Naive B cell (primary cell): ENCODE measurements at regions not wholly inside any gene's neighbourhood (a gene's known extent, or its start where the extent isn't known, plus 50 kb on each side); places are given as distances from the start of the nearest gene placed in this dataset.
A peak's percentile ranks its signal among the peaks of the same experiment; 100 is the strongest.

Experiments
- ATAC-seq, 2 donors: fragments of 150-1000 bp; cut with Tn5 transposase; 2 replicates each; pipeline ENCODE4 v1.10.0; 2021; ENCODE audit warnings: low read depth in 2 of 2, mild to moderate bottlenecking in 2 of 2, moderate library complexity in 2 of 2
- DNase-seq: peaks from one replicate; pipeline ENCODE4 v3.0.0; 2022
- H3K27ac Mint-ChIP-seq, 6 donors: one replicate each; pipeline ENCODE4 v1.8.0; 2020 to 2022; ENCODE audit warnings: mild to moderate bottlenecking in 6 of 6, mixed read lengths in 6 of 6, moderate library complexity in 5 of 6, inconsistent platforms in 2 of 6
- H3K27me3 Mint-ChIP-seq, 3 donors: one replicate each; pipeline ENCODE4 v1.8.0; 2021 to 2022; ENCODE audit warnings: mixed read lengths in 3 of 3, mild to moderate bottlenecking in 1 of 3
- H3K36me3 Mint-ChIP-seq, 2 donors: one replicate each; pipeline ENCODE4 v1.8.0; 2020 to 2022; ENCODE audit warnings: mixed read lengths in 2 of 2, inconsistent platforms in 1 of 2, mild to moderate bottlenecking in 1 of 2
- H3K4me1 Mint-ChIP-seq, 3 donors: one replicate each; pipeline ENCODE4 v1.8.0; 2020 to 2022; ENCODE audit warnings: mixed read lengths in 3 of 3, inconsistent platforms in 1 of 3, mild to moderate bottlenecking in 1 of 3, moderate library complexity in 1 of 3
- H3K4me3 Mint-ChIP-seq, 8 donors: one replicate each; pipeline ENCODE4 v1.8.0; 2020 to 2022; ENCODE audit warnings: mild to moderate bottlenecking in 8 of 8, mixed read lengths in 8 of 8, moderate library complexity in 8 of 8, inconsistent platforms in 2 of 8
- H3K9me3 Mint-ChIP-seq, 7 donors: one replicate each; pipeline ENCODE4 v1.8.0; 2020 to 2022; ENCODE audit warnings: mixed read lengths in 7 of 7, mild to moderate bottlenecking in 5 of 7, inconsistent platforms in 2 of 7, moderate library complexity in 1 of 7

GRCh38 chr1:201659572-201659971, 120.6 kb downstream of the NAV1 start:
- Mint-ChIP-seq H3K27ac (no peak overlapping the region), H3K9me3 (no peaks in the 10 kb centered on the region), H3K27me3 (peaks cover 0 to 5% (median 4%) of the 10 kb centered on the region in 3 donors), H3K4me3 (no peak overlapping the region), H3K36me3 (no peaks in the 10 kb centered on the region), H3K4me1 (peaks cover 0 to 3% (median 0%) of the 10 kb centered on the region in 3 donors)
- DNase-seq = no peak
- no peak for ATAC-seq

GRCh38 chr1:201660931-201661822, 122.2 kb downstream of the NAV1 start:
- Mint-ChIP-seq H3K27ac (no peak overlapping the region), H3K36me3 (no peaks in the 10 kb centered on the region), H3K27me3 (peaks cover 0 to 20% (median 4%) of the 10 kb centered on the region in 3 donors), H3K9me3 (no peaks in the 10 kb centered on the region), H3K4me1 (no peaks in the 10 kb centered on the region), H3K4me3 (no peak overlapping the region)
- no peak for ATAC-seq
- no peak for DNase-seq

- Mint-ChIP-seq H3K27me3 (peaks cover 0 to 20% (median 4%) of the 10 kb centered on the region in 3 donors), H3K4me1 (no peaks in the 10 kb centered on the region), H3K4me3 (no peak overlapping the region), H3K9me3 (no peaks in the 10 kb centered on the region), H3K27ac (no peak overlapping the region), H3K36me3 (no peaks in the 10 kb centered on the region)
- DNase-seq (no peak), ATAC-seq (no peak)
Observed at GRCh38 chr1:201661823-201662359, 123.0 kb downstream of the NAV1 start.

- H3K27ac Mint-ChIP-seq = no peak overlapping the region
Observed at GRCh38 chr1:201662646-201663045, 123.7 kb downstream of the NAV1 start.

GRCh38 chr1:201663491-201664113, 124.7 kb downstream of the NAV1 start:
- H3K4me3 Mint-ChIP-seq = no peak overlapping the region
- peaks cover 0 to 14% (median 4%) of the 10 kb centered on the region in 3 donors for H3K27me3 Mint-ChIP-seq
- ATAC-seq = no peak

More at GRCh38 chr1:201662646-201663045, 123.7 kb downstream of the NAV1 start:
- no peaks in the 10 kb centered on the region for H3K9me3 Mint-ChIP-seq
- ATAC-seq (no peak), DNase-seq (no peak)
- H3K4me3 Mint-ChIP-seq = no peak overlapping the region
- H3K36me3 Mint-ChIP-seq = no peaks in the 10 kb centered on the region
- H3K27me3 Mint-ChIP-seq = peaks cover 0 to 14% (median 4%) of the 10 kb centered on the region in 3 donors
- H3K4me1 Mint-ChIP-seq = no peaks in the 10 kb centered on the region

GRCh38 chr1:201665036-201665435, 126.1 kb downstream of the NAV1 start:
- DNase-seq = no peak
- Mint-ChIP-seq H3K9me3 (no peaks in the 10 kb centered on the region), H3K4me1 (no peaks in the 10 kb centered on the region), H3K27ac (no peak overlapping the region), H3K27me3 (peaks cover 4 to 23% (median 8%) of the 10 kb centered on the region in 3 donors), H3K36me3 (no peaks in the 10 kb centered on the region), H3K4me3 (no peak overlapping the region)
- ATAC-seq = no peak

More at GRCh38 chr1:201663491-201664113, 124.7 kb downstream of the NAV1 start:
- no peaks in the 10 kb centered on the region for H3K4me1 Mint-ChIP-seq
- no peak overlapping the region for H3K27ac Mint-ChIP-seq
- H3K36me3 Mint-ChIP-seq = no peaks in the 10 kb centered on the region
- H3K9me3 Mint-ChIP-seq = no peaks in the 10 kb centered on the region
- DNase-seq = no peak

GRCh38 chr1:201666102-201666501, 127.2 kb downstream of the NAV1 start:
- Mint-ChIP-seq H3K27me3 (peaks cover 4 to 23% (median 7%) of the 10 kb centered on the region in 3 donors), H3K36me3 (no peaks in the 10 kb centered on the region), H3K4me3 (no peak overlapping the region), H3K9me3 (no peaks in the 10 kb centered on the region), H3K4me1 (no peaks in the 10 kb centered on the region), H3K27ac (peak overlapping the region in 1 of 6 donors; percentile 0)
- DNase-seq (no peak), ATAC-seq (no peak)

GRCh38 chr1:201666645-201667044, 127.7 kb downstream of the NAV1 start:
- no peak overlapping the region for H3K27ac Mint-ChIP-seq
- no peaks in the 10 kb centered on the region for H3K4me1 Mint-ChIP-seq
- H3K27me3 Mint-ChIP-seq = peaks cover 4 to 23% (median 7%) of the 10 kb centered on the region in 3 donors
- ATAC-seq = no peak
- no peak overlapping the region for H3K4me3 Mint-ChIP-seq
- H3K36me3 Mint-ChIP-seq = no peaks in the 10 kb centered on the region
- DNase-seq = no peak
- H3K9me3 Mint-ChIP-seq = no peaks in the 10 kb centered on the region

- H3K27me3 Mint-ChIP-seq = peaks cover 4 to 23% (median 7%) of the 10 kb centered on the region in 3 donors
- no peaks in the 10 kb centered on the region for H3K36me3 Mint-ChIP-seq
- H3K4me1 Mint-ChIP-seq = no peaks in the 10 kb centered on the region
- H3K9me3 Mint-ChIP-seq = no peaks in the 10 kb centered on the region
- DNase-seq (no peak), ATAC-seq (no peak)
- no peak overlapping the region for H3K4me3 Mint-ChIP-seq
- H3K27ac Mint-ChIP-seq = no peak overlapping the region
Observed at GRCh38 chr1:201667479-201667878, 128.6 kb downstream of the NAV1 start.

- ATAC-seq (no peak), DNase-seq (no peak)
- Mint-ChIP-seq H3K4me1 (no peaks in the 10 kb centered on the region), H3K36me3 (no peaks in the 10 kb centered on the region), H3K9me3 (peaks cover 0 to 4% (median 0%) of the 10 kb centered on the region in 7 donors), H3K4me3 (no peak overlapping the region), H3K27ac (no peak overlapping the region), H3K27me3 (peaks cover 4 to 28% (median 11%) of the 10 kb centered on the region in 3 donors)
Observed at GRCh38 chr1:201670517-201670916, 131.6 kb downstream of the NAV1 start.

GRCh38 chr1:201672685-201673084, 133.8 kb downstream of the NAV1 start:
- H3K36me3 Mint-ChIP-seq = no peaks in the 10 kb centered on the region
- H3K4me1 Mint-ChIP-seq = no peaks in the 10 kb centered on the region

GRCh38 chr1:201673093-201673492, 134.2 kb downstream of the NAV1 start:
- H3K36me3 Mint-ChIP-seq = no peaks in the 10 kb centered on the region
- no peak overlapping the region for H3K27ac Mint-ChIP-seq
- peaks cover 4 to 24% (median 11%) of the 10 kb centered on the region in 3 donors for H3K27me3 Mint-ChIP-seq
- DNase-seq (no peak), ATAC-seq (no peak)
- H3K4me1 Mint-ChIP-seq = no peaks in the 10 kb centered on the region
- peaks cover 0 to 4% (median 0%) of the 10 kb centered on the region in 7 donors for H3K9me3 Mint-ChIP-seq
- H3K4me3 Mint-ChIP-seq = peak overlapping the region in 2 of 8 donors; percentile 21 to 67

More at GRCh38 chr1:201672685-201673084, 133.8 kb downstream of the NAV1 start:
- H3K27ac Mint-ChIP-seq = no peak overlapping the region
- peaks cover 4 to 24% (median 11%) of the 10 kb centered on the region in 3 donors for H3K27me3 Mint-ChIP-seq
- peaks cover 0 to 4% (median 0%) of the 10 kb centered on the region in 7 donors for H3K9me3 Mint-ChIP-seq
- DNase-seq (no peak), ATAC-seq (no peak)
- H3K4me3 Mint-ChIP-seq = no peak overlapping the region

- Mint-ChIP-seq H3K36me3 (no peaks in the 10 kb centered on the region), H3K4me3 (no peak overlapping the region), H3K9me3 (peaks cover 0 to 4% (median 0%) of the 10 kb centered on the region in 7 donors), H3K27ac (no peak overlapping the region), H3K4me1 (no peaks in the 10 kb centered on the region), H3K27me3 (peaks cover 2 to 21% (median 9%) of the 10 kb centered on the region in 3 donors)
- ATAC-seq = no peak
- no peak for DNase-seq
Observed at GRCh38 chr1:201673915-201674314, 135.0 kb downstream of the NAV1 start.
